ENCODE measurements at regions not wholly inside any gene's neighbourhood (a gene's known extent, or its start where the extent isn't known, plus 50 kb on each side); places are given as distances from the start of the nearest gene placed in this dataset.

DNA sequence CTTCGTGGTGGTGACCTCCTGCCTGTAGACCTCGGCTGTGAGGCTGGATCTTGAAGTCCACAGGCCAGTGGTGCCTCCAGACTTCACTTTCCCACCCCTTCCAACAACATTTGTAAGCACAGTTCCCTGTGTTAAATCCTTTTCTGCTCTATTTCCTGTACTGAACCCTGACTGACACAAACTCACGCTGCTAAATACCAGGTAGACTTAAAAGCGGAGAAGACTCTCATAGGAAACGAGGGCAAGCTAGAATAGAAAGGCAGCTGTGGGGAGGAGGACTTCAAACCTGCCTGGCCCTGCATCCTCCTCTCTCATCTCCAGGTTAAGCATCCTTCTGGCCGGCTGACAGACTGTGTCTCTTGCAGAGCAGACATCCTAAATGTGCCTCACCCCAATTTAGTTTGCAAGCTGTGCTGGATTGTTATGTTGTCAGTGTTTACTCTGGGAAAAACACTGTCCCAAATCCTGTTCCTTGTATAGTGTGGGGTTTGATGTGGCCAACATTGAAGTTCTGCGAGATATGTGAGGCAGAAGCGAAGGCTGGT lies 58.5 kb upstream of the LARS2 start:
- Histone ChIP-seq H4K20me1 (no peaks in the 10 kb centered on the region), H3K4me3 (no peak overlapping the region), H3K27ac (no peak overlapping the region), H3K4me2 (0 out of 2 replicates have a peak overlapping the region, but pooled peaks have one; percentile 43), H3K27me3 (no peaks in the 10 kb centered on the region), H3K9ac (no peak overlapping the region), H3K36me3 (no peaks in the 10 kb centered on the region), H3K4me1 (peaks cover 20% of the 10 kb centered on the region), H3K9me3 (no peaks in the 10 kb centered on the region)
- TF ChIP-seq Cebpa-rat (IDR thresholded peaks at IDR 0.05), result no peak

DNA sequence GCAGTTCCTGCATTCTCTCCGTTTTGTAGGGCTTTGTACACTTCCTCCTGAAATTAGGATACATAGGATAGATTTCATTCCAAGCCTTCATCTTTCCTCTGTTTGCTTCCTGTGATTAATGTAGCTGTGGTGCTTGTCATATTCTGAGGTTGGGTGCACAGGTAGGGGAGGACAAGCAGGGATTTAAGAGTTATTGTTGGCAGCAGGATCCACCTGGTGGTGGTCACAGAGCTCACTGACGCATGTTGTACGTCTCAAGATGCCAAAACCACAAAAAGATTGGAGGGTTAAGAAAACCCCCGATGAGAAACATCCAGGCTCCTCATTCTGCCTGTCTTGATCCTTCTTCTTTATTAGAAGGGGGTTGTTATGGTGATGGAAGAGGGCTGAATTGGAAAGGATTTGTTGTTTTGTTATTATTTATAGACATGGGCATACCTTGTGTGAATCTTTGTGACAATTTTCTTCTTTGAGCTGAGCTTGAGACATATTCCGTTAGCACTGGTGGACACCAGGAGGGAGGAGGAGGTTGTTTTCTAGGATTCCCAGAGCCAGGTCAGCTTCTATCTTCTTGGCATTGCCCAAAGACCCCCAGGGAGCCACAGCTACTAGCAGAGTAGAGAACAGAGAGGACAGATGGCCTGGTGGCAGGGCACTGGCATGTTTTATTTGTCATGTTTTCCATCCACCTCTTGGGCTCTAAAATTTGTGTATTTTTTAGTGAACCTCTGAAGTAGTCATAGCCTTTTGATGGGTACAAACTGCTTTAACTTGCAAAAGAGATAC lies 57.7 kb upstream of the LARS2 start:
- peaks cover 20% of the 10 kb centered on the region for H3K4me1 ChIP-seq
- no peaks in the 10 kb centered on the region for H3K9me3 ChIP-seq
- H3K9ac ChIP-seq, result no peak overlapping the region
- no peak overlapping the region for H3K4me3 ChIP-seq
- TF ChIP-seq Cebpa-rat (IDR thresholded peaks at IDR 0.05), result no peak
- H3K4me2 ChIP-seq, result peak overlapping the region; percentile 43
- H4K20me1 ChIP-seq, result no peaks in the 10 kb centered on the region
- no peak overlapping the region for H3K27ac ChIP-seq
- no peaks in the 10 kb centered on the region for H3K27me3 ChIP-seq
- H3K36me3 ChIP-seq, result no peaks in the 10 kb centered on the region

DNA sequence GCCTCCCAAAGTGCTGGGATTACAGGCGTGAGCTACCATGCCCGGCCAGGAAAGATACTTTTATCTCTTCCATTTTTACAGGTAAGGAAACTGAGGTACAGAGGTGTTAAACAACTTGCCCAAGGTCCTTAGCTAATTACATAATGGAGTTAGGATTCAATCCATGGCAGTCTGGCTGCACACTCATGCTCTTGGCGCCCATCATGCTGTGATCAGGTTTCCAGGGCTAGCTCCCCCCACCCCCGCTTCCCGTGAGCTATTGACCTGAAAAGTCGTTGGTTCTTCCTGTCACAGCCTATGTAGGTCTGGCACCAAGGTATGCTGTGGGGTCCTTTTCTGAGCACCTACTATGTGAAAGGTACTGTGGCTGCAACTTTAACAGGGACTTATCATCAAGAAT lies 55.9 kb upstream of the LARS2 start:
- Histone ChIP-seq H3K9me3 (no peaks in the 10 kb centered on the region), H3K27me3 (no peaks in the 10 kb centered on the region), H3K4me3 (no peak overlapping the region), H3K36me3 (no peaks in the 10 kb centered on the region), H3K9ac (no peak overlapping the region), H3K27ac (no peak overlapping the region), H3K4me1 (peaks cover 20% of the 10 kb centered on the region), H3K4me2 (no peak overlapping the region), H4K20me1 (no peaks in the 10 kb centered on the region)
- no peak for TF ChIP-seq Cebpa-rat (IDR thresholded peaks at IDR 0.05)

DNA sequence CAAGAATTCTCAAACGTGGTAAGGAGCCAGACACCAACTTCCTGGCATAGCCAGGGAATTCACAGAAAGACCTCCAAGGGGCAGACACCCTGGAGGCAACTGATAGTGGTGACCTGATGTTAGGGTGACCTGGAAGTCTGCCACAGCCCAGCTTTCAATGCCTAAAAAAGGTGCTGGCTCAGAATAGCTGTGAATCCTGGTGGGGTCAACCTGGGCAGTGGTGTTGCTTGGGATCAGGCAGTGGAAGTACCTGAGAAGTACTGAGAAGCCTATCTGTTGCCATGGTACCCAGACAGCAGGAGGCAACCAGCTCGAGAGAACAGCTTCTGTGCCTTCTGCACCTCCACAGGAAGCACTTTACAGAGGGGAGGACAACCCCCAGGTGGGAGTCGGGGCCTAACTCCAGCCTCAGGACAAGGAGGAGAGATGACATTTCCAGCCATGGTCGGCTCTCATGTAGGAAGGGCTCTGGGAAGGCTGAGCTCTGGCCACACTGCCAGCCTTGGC lies 55.4 kb upstream of the LARS2 start:
- Histone ChIP-seq H3K4me1 (peaks cover 20% of the 10 kb centered on the region), H3K4me2 (no peak overlapping the region), H3K9ac (no peak overlapping the region), H3K27ac (no peak overlapping the region), H3K36me3 (no peaks in the 10 kb centered on the region), H3K9me3 (no peaks in the 10 kb centered on the region), H3K4me3 (no peak overlapping the region), H3K27me3 (no peaks in the 10 kb centered on the region), H4K20me1 (no peaks in the 10 kb centered on the region)
- no peak for TF ChIP-seq Cebpa-rat (IDR thresholded peaks at IDR 0.05)

DNA sequence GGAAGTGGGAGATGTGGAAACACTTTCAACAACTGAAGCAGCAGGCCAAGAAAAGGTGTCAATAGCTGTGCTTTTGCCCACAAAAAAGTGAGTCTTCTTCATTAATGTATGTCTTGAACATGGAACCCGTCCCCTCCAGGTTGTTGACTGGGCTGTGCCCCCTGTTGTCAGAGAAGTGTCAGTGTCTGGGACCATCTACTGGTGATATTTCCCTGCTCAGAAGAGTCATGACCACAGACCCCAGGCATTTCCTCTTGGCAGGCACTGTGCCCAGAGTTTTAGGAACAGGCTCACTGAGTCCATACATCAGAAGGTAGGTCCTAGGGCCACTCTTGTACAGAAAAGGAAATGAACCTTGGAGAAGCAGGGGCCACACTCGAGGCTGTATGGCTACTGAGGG lies 54.8 kb upstream of the LARS2 start:
- TF ChIP-seq Cebpa-rat (IDR thresholded peaks at IDR 0.05), result no peak
- Histone ChIP-seq H4K20me1 (no peaks in the 10 kb centered on the region), H3K4me1 (peaks cover 20% of the 10 kb centered on the region), H3K9me3 (no peaks in the 10 kb centered on the region), H3K27me3 (no peaks in the 10 kb centered on the region), H3K36me3 (no peaks in the 10 kb centered on the region), H3K9ac (no peak overlapping the region), H3K4me2 (no peak overlapping the region), H3K4me3 (no peak overlapping the region), H3K27ac (no peak overlapping the region)

DNA sequence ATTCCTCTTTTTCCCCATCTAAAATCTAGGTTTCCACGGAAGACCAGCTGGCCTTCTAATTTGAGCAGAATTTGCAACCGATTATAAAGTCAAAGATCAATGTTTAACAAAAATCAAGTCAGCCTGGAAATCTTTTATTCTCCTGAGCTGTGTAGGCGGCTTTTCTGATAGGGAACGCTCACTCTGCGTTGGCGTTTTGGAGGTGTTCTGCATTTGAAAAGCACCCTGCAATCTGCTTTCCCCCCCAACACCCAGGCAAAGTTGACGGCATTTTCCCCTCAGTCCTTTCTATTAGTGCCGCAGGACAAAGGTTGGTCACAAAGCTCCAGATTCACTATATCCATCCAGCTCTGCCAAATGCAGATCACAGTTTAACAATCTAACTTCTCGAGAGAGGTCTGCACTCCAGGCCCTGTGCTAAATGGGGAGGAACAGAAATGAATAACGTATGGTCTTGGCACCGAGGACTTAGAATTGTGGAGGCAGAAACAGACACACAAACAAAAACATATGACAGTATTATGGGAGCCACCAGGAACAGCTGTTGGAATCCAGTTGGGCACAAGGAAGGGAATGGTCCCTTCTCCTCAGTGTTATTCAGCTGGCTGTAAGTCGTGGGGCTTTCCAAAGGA lies 50.4 kb upstream of the LARS2 start:
- no peak overlapping the region for H3K4me3 ChIP-seq
- H4K20me1 ChIP-seq, result no peaks in the 10 kb centered on the region
- H3K27me3 ChIP-seq, result no peaks in the 10 kb centered on the region
- no peaks in the 10 kb centered on the region for H3K9me3 ChIP-seq
- no peak for TF ChIP-seq Cebpa-rat (IDR thresholded peaks at IDR 0.05)
- H3K4me2 ChIP-seq, result no peak overlapping the region
- H3K27ac ChIP-seq, result no peak overlapping the region
- H3K9ac ChIP-seq, result no peak overlapping the region
- no peaks in the 10 kb centered on the region; the same call in 1 of the 2 replicates for H3K4me1 ChIP-seq
- no peaks in the 10 kb centered on the region for H3K36me3 ChIP-seq
